Osteoblast (primary cell): ENCODE measurements at regions not wholly inside any gene's neighbourhood (a gene's known extent, or its start where the extent isn't known, plus 50 kb on each side); places are given as distances from the start of the nearest gene placed in this dataset.

Experiments used
- DNase-seq: peaks from one replicate; pipeline ENCODE4 v3.0.0; 2011; ENCODE audit warnings: low spot score, mixed read lengths; ENCODE audit not compliant: insufficient read length; ENCODE audit errors: missing footprints
- H2AFZ ChIP-seq: 2 replicates; pipeline ENCODE4 v1.6.0; 2011; ENCODE audit warnings: mild to moderate bottlenecking, low read length
- H3K27ac ChIP-seq: 2 replicates; pipeline ENCODE4 v1.5.1; 2011; ENCODE audit warnings: mild to moderate bottlenecking, low read depth, low read length, moderate library complexity
- H3K27me3 ChIP-seq: 2 replicates; pipeline ENCODE4 v1.6.0; 2012; ENCODE audit warnings: mild to moderate bottlenecking, control low read depth, inconsistent platforms, low read length, moderate library complexity; ENCODE audit not compliant: insufficient read depth
- H3K36me3 ChIP-seq: 2 replicates; pipeline ENCODE4 v1.5.1; 2011; ENCODE audit warnings: mild to moderate bottlenecking, low read length, control low read depth, moderate library complexity; ENCODE audit not compliant: insufficient read depth
- H3K4me1 ChIP-seq: 2 replicates; pipeline ENCODE4 v1.5.1; 2011; ENCODE audit warnings: mild to moderate bottlenecking, low read length, control low read depth, moderate library complexity; ENCODE audit not compliant: insufficient read depth
- H3K4me2 ChIP-seq: 2 replicates; pipeline ENCODE4 v1.6.0; 2011; ENCODE audit warnings: mild to moderate bottlenecking, low read length; ENCODE audit not compliant: insufficient read depth
- H3K4me3 ChIP-seq: fragments of 200-600 bp; sonication (generic); 3 replicates; pipeline ENCODE4 v1.5.1; 2012; ENCODE audit warnings: mild to moderate bottlenecking, low read length, inconsistent platforms; ENCODE audit not compliant: insufficient read depth
- H3K79me2 ChIP-seq: 2 replicates; pipeline ENCODE4 v1.6.0; 2012; ENCODE audit warnings: mild to moderate bottlenecking, low read length, control low read depth, inconsistent platforms; ENCODE audit not compliant: insufficient read depth
- H3K9me3 ChIP-seq: 2 replicates; pipeline ENCODE4 v1.5.1; 2011; ENCODE audit warnings: low read depth, low read length, control low read depth
- H4K20me1 ChIP-seq: 2 replicates; pipeline ENCODE4 v1.6.0; 2012; ENCODE audit warnings: mild to moderate bottlenecking, low read length, control low read depth; ENCODE audit not compliant: insufficient read depth
- CTCF ChIP-seq: IDR thresholded peaks from 2 replicates; pipeline ENCODE4 v1.5.1; 2011; ENCODE audit warnings: mild to moderate bottlenecking, low read depth, low read length, moderate library complexity; ENCODE audit errors: extremely low read depth

- Histone ChIP-seq H2AFZ (no peak overlapping the region), H3K9me3 (no peaks in the 10 kb centered on the region), H3K27me3 (no peaks in the 10 kb centered on the region), H3K4me2 (no peak overlapping the region), H3K4me1 (no peaks in the 10 kb centered on the region), H3K79me2 (no peaks in the 10 kb centered on the region), H4K20me1 (no peaks in the 10 kb centered on the region), H3K36me3 (no peaks in the 10 kb centered on the region), H3K27ac (no peak overlapping the region), H3K4me3 (no peak overlapping the region)
- no peak for TF ChIP-seq CTCF
- DNase-seq = no peak
Measured at GRCh38 chr18:44214396-44214795, 466.3 kb upstream of the SETBP1 start.

- Histone ChIP-seq H4K20me1 (no peaks in the 10 kb centered on the region), H3K27ac (no peak overlapping the region), H3K4me1 (no peaks in the 10 kb centered on the region), H3K4me3 (no peak overlapping the region), H3K36me3 (no peaks in the 10 kb centered on the region), H3K9me3 (no peaks in the 10 kb centered on the region), H2AFZ (no peak overlapping the region), H3K4me2 (no peak overlapping the region), H3K27me3 (no peaks in the 10 kb centered on the region), H3K79me2 (no peaks in the 10 kb centered on the region)
- no peak for TF ChIP-seq CTCF
- no peak for DNase-seq
Measured at GRCh38 chr18:44216169-44216568, 464.5 kb upstream of the SETBP1 start.

GRCh38 chr18:44227501-44227900 is 453.2 kb upstream of the SETBP1 start:
- Histone ChIP-seq H3K27ac (no peak overlapping the region), H3K4me3 (no peak overlapping the region), H3K4me1 (no peaks in the 10 kb centered on the region), H3K79me2 (no peaks in the 10 kb centered on the region), H2AFZ (no peak overlapping the region), H3K9me3 (no peaks in the 10 kb centered on the region), H4K20me1 (no peaks in the 10 kb centered on the region), H3K36me3 (no peaks in the 10 kb centered on the region), H3K27me3 (no peaks in the 10 kb centered on the region), H3K4me2 (no peak overlapping the region)
- no peak for TF ChIP-seq CTCF
- no peak for DNase-seq

- Histone ChIP-seq H3K4me2 (no peak overlapping the region), H3K9me3 (no peaks in the 10 kb centered on the region), H3K79me2 (no peaks in the 10 kb centered on the region), H2AFZ (no peak overlapping the region), H3K27me3 (no peaks in the 10 kb centered on the region), H4K20me1 (no peaks in the 10 kb centered on the region), H3K4me3 (no peak overlapping the region), H3K27ac (no peak overlapping the region), H3K36me3 (no peaks in the 10 kb centered on the region), H3K4me1 (no peaks in the 10 kb centered on the region)
- DNase-seq = no peak
- no peak for TF ChIP-seq CTCF
Measured at GRCh38 chr18:44229693-44230108, 451.0 kb upstream of the SETBP1 start.
